ENCODE measurements at regions not wholly inside any gene's neighbourhood (a gene's known extent, or its start where the extent isn't known, plus 50 kb on each side); places are given as distances from the start of the nearest gene placed in this dataset.

- no peak for DNase-seq (ENCODE audit: low spot score)
- no peak for ATAC-seq
- intact Hi-C loops (cut with DNase I) = no loop called here
Measured at GRCh38 chr12:28601570-28602058, 411.4 kb downstream of the CCDC91 start.

- no peak for DNase-seq (ENCODE audit: low spot score)
- intact Hi-C loops (cut with DNase I) = no loop called here
- no peak for ATAC-seq
Measured at GRCh38 chr12:28602786-28603185, 412.5 kb downstream of the CCDC91 start.

GRCh38 chr12:28603239-28603638 lies 413.0 kb downstream of the CCDC91 start:
- ATAC-seq = no peak
- DNase-seq (ENCODE audit: low spot score) = no peak
- intact Hi-C loops (cut with DNase I) = no loop called here

- peak; percentile 39 for ATAC-seq
- no peak for DNase-seq (ENCODE audit: low spot score)
- intact Hi-C loops (cut with DNase I) = no loop called here
Measured at GRCh38 chr12:28603801-28604200, 413.5 kb downstream of the CCDC91 start.

- DNase-seq (ENCODE audit: low spot score) (no peak), ATAC-seq (peak; percentile 69)
- intact Hi-C loops (cut with DNase I) = no loop called here
Measured at GRCh38 chr12:28604240-28604639, 414.0 kb downstream of the CCDC91 start.

- intact Hi-C loops (cut with DNase I) = no loop called here
- DNase-seq (ENCODE audit: low spot score) = no peak
- ATAC-seq = no peak
Measured at GRCh38 chr12:28606967-28607557, 416.8 kb downstream of the CCDC91 start.

GRCh38 chr12:28610401-28611114 lies 420.3 kb downstream of the CCDC91 start:
- ATAC-seq (peak; percentile 28), DNase-seq (ENCODE audit: low spot score) (no peak)
- intact Hi-C loops (cut with DNase I) = no loop called here

GRCh38 chr12:28611115-28611435 lies 420.8 kb downstream of the CCDC91 start:
- DNase-seq (ENCODE audit: low spot score) (no peak), ATAC-seq (peak; percentile 61)
- intact Hi-C loops (cut with DNase I) = no loop called here

- intact Hi-C loops (cut with DNase I) = no loop called here
- ATAC-seq (no peak), DNase-seq (ENCODE audit: low spot score) (no peak)
Measured at GRCh38 chr12:28611449-28611848, 421.2 kb downstream of the CCDC91 start.

- intact Hi-C loops (cut with DNase I) = no loop called here
- ATAC-seq (no peak), DNase-seq (ENCODE audit: low spot score) (no peak)
Measured at GRCh38 chr12:28618171-28618570, 427.9 kb downstream of the CCDC91 start.

GRCh38 chr12:28618772-28619171 lies 428.5 kb downstream of the CCDC91 start:
- DNase-seq (ENCODE audit: low spot score) (no peak), ATAC-seq (no peak)
- intact Hi-C loops (cut with DNase I) = no loop called here

- intact Hi-C loops (cut with DNase I) = no loop called here
- DNase-seq (ENCODE audit: low spot score) (no peak), ATAC-seq (no peak)
Measured at GRCh38 chr12:28620281-28620680, 430.0 kb downstream of the CCDC91 start.

GRCh38 chr12:28622406-28622805 lies 432.1 kb downstream of the CCDC91 start:
- intact Hi-C loops (cut with DNase I) = no loop called here
- DNase-seq (ENCODE audit: low spot score) (no peak), ATAC-seq (no peak)

GRCh38 chr12:28626504-28626903 lies 436.2 kb downstream of the CCDC91 start:
- intact Hi-C loops (cut with DNase I) = no loop called here
- DNase-seq (ENCODE audit: low spot score) (no peak), ATAC-seq (no peak)

GRCh38 chr12:28629691-28630090 lies 439.4 kb downstream of the CCDC91 start:
- ATAC-seq = no peak
- intact Hi-C loops (cut with DNase I) = no loop called here
- DNase-seq (ENCODE audit: low spot score) = no peak

GRCh38 chr12:28631831-28632230 lies 441.6 kb downstream of the CCDC91 start:
- intact Hi-C loops (cut with DNase I) = no loop called here
- DNase-seq (ENCODE audit: low spot score) (no peak), ATAC-seq (no peak)

- DNase-seq (ENCODE audit: low spot score) = no peak
- intact Hi-C loops (cut with DNase I) = no loop called here
- no peak for ATAC-seq
Measured at GRCh38 chr12:28640519-28640918, 450.3 kb downstream of the CCDC91 start.

GRCh38 chr12:28645436-28645835 lies 455.2 kb downstream of the CCDC91 start:
- ATAC-seq (no peak), DNase-seq (ENCODE audit: low spot score) (no peak)
- intact Hi-C loops (cut with DNase I) = no loop called here

GRCh38 chr12:28645891-28646290 lies 455.6 kb downstream of the CCDC91 start:
- intact Hi-C loops (cut with DNase I) = no loop called here
- ATAC-seq (no peak), DNase-seq (ENCODE audit: low spot score) (no peak)

GRCh38 chr12:28650906-28651305 lies 460.6 kb downstream of the CCDC91 start:
- ATAC-seq (no peak), DNase-seq (ENCODE audit: low spot score) (no peak)
- intact Hi-C loops (cut with DNase I) = no loop called here

- DNase-seq (ENCODE audit: low spot score) (no peak), ATAC-seq (no peak)
- intact Hi-C loops (cut with DNase I) = no loop called here
Measured at GRCh38 chr12:28652239-28652638, 462.0 kb downstream of the CCDC91 start.

All from sciatic nerve (tissue), 2 donors.